ENCODE measurements at regions not wholly inside any gene's neighbourhood (a gene's known extent, or its start where the extent isn't known, plus 50 kb on each side); places are given as distances from the start of the nearest gene placed in this dataset.

GRCh38 chr10:2048337-2048973 lies 311.1 kb upstream of the ADARB2 start:
- WGBS, 3 donors: 65 to 74% (median 67%) methylated on average over 5 of the region's 5 CpGs

GRCh38 chr10:2047679-2048078 lies 310.4 kb upstream of the ADARB2 start:
- WGBS, 3 donors: 58 to 65% (median 58%) methylated on average over 3 of the region's 3 CpGs
- TF ChIP-seq, protein P1, sequence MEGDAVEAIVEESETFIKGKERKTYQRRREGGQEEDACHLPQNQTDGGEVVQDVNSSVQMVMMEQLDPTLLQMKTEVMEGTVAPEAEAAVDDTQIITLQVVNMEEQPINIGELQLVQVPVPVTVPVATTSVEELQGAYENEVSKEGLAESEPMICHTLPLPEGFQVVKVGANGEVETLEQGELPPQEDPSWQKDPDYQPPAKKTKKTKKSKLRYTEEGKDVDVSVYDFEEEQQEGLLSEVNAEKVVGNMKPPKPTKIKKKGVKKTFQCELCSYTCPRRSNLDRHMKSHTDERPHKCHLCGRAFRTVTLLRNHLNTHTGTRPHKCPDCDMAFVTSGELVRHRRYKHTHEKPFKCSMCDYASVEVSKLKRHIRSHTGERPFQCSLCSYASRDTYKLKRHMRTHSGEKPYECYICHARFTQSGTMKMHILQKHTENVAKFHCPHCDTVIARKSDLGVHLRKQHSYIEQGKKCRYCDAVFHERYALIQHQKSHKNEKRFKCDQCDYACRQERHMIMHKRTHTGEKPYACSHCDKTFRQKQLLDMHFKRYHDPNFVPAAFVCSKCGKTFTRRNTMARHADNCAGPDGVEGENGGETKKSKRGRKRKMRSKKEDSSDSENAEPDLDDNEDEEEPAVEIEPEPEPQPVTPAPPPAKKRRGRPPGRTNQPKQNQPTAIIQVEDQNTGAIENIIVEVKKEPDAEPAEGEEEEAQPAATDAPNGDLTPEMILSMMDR (IDR thresholded peaks at IDR 0.05): no peak
- intact Hi-C loops (cut with DNase I): no loop called here

More at GRCh38 chr10:2048337-2048973, 311.1 kb upstream of the ADARB2 start:
- Histone ChIP-seq H3K36me3 (ENCODE audit: insufficient read depth in 1 of 2, low read depth in 1 of 2) (no peaks in the 10 kb centered on the region), H3K4me1 (no peaks in the 10 kb centered on the region), H3K27ac (no peak overlapping the region), H3K4me3 (no peak overlapping the region), H3K9me3 (no peaks in the 10 kb centered on the region), H3K27me3 (ENCODE audit: insufficient read depth in 3 of 3, low read length in 2 of 3) (no peaks in the 10 kb centered on the region)
- ATAC-seq (no peak), DNase-seq (no peak)
- intact Hi-C loops (cut with DNase I): no loop called here
- TF ChIP-seq, protein P1 (IDR thresholded peaks at IDR 0.05): no peak

DNA sequence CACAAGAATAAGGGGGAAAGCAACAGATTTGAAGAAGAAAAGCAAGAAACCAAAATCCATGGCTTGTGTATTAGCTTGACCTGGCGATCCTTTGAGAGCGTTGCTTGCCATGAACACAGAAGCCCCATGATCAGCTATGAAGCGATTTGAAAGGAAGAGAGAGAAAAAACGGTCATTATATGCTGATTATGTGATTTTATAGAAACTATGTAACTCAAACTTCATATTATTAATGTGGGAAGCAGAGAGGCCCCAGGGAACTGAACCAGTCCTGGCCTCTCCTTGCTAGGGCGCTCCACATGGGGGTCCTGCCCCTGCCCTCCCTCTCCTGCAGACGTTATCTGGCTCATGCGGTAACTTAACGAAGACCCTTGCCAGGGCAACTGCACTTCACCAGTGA lies 306.1 kb upstream of the ADARB2 start:
- no peak for ATAC-seq
- WGBS, 3 donors: 81 to 86% (median 83%) methylated on average over 8 of the region's 8 CpGs

More at GRCh38 chr10:2047679-2048078, 310.4 kb upstream of the ADARB2 start:
- Histone ChIP-seq H3K4me3 (no peak overlapping the region), H3K4me1 (no peaks in the 10 kb centered on the region), H3K9me3 (no peaks in the 10 kb centered on the region), H3K27ac (no peak overlapping the region), H3K27me3 (ENCODE audit: insufficient read depth in 3 of 3, low read length in 2 of 3) (no peaks in the 10 kb centered on the region), H3K36me3 (ENCODE audit: insufficient read depth in 1 of 2, low read depth in 1 of 2) (no peaks in the 10 kb centered on the region)
- ATAC-seq: no peak
- no peak for DNase-seq

GRCh38 chr10:2038036-2038435 lies 300.7 kb upstream of the ADARB2 start:
- WGBS, 3 donors: 58 to 69% (median 69%) methylated on average over 2 of the region's 2 CpGs
- ATAC-seq: no peak
- TF ChIP-seq, protein P1 (IDR thresholded peaks at IDR 0.05): no peak

More for the DNA sequence above, 306.1 kb upstream of the ADARB2 start:
- no peaks in the 10 kb centered on the region for H3K27me3 ChIP-seq (ENCODE audit: insufficient read depth in 3 of 3, low read length in 2 of 3)
- H3K9me3 ChIP-seq: no peaks in the 10 kb centered on the region
- H3K36me3 ChIP-seq (ENCODE audit: insufficient read depth in 1 of 2, low read depth in 1 of 2): no peaks in the 10 kb centered on the region
- intact Hi-C loops (cut with DNase I): no loop called here
- DNase-seq: no peak
- no peaks in the 10 kb centered on the region for H3K4me1 ChIP-seq
- no peak overlapping the region for H3K27ac ChIP-seq
- TF ChIP-seq, protein P1 (IDR thresholded peaks at IDR 0.05): no peak
- no peak overlapping the region for H3K4me3 ChIP-seq

GRCh38 chr10:2037246-2037645 lies 299.9 kb upstream of the ADARB2 start:
- Histone ChIP-seq H3K36me3 (ENCODE audit: insufficient read depth in 1 of 2, low read depth in 1 of 2) (no peaks in the 10 kb centered on the region), H3K27ac (no peak overlapping the region), H3K27me3 (ENCODE audit: insufficient read depth in 3 of 3, low read length in 2 of 3) (no peaks in the 10 kb centered on the region), H3K4me1 (no peaks in the 10 kb centered on the region), H3K9me3 (no peaks in the 10 kb centered on the region), H3K4me3 (no peak overlapping the region)
- TF ChIP-seq, protein P1 (IDR thresholded peaks at IDR 0.05): no peak
- WGBS, 3 donors: 95 to 100% (median 97%) methylated on average over 1 of the region's 1 CpG
- DNase-seq (no peak), ATAC-seq (no peak)
- intact Hi-C loops (cut with DNase I): no loop called here

More at GRCh38 chr10:2038036-2038435, 300.7 kb upstream of the ADARB2 start:
- Histone ChIP-seq H3K4me3 (no peak overlapping the region), H3K27ac (no peak overlapping the region), H3K4me1 (no peaks in the 10 kb centered on the region), H3K9me3 (no peaks in the 10 kb centered on the region), H3K36me3 (ENCODE audit: insufficient read depth in 1 of 2, low read depth in 1 of 2) (no peaks in the 10 kb centered on the region), H3K27me3 (ENCODE audit: insufficient read depth in 3 of 3, low read length in 2 of 3) (no peaks in the 10 kb centered on the region)
- intact Hi-C loops (cut with DNase I): no loop called here
- DNase-seq: no peak
